ENCODE measurements at regions not wholly inside any gene's neighbourhood (a gene's known extent, or its start where the extent isn't known, plus 50 kb on each side); places are given as distances from the start of the nearest gene placed in this dataset.

GRCh38 chr18:64330161-64330560 is 181.3 kb upstream of the LINC00305 start:
- no peak for DNase-seq (ENCODE audit: low spot score)
- Mint-ChIP-seq H3K9me3 (ENCODE audit: low read depth) (no peaks in the 10 kb centered on the region), H3K4me3 (ENCODE audit: unreplicated experiment) (no peak overlapping the region), H3K36me3 (ENCODE audit: low read depth) (no peaks in the 10 kb centered on the region), H3K4me1 (ENCODE audit: low read depth) (no peaks in the 10 kb centered on the region), H3K27ac (ENCODE audit: unreplicated experiment) (no peak overlapping the region), H3K27me3 (ENCODE audit: low read depth) (peaks cover 3% of the 10 kb centered on the region)
- no peak for TF ChIP-seq CTCF (IDR thresholded peaks at IDR 0.05)

GRCh38 chr18:64322189-64322588 is 173.3 kb upstream of the LINC00305 start:
- no peak overlapping the region for H3K27ac Mint-ChIP-seq (ENCODE audit: unreplicated experiment)
- no peaks in the 10 kb centered on the region for H3K27me3 Mint-ChIP-seq (ENCODE audit: low read depth)
- TF ChIP-seq CTCF (IDR thresholded peaks at IDR 0.05), result no peak
- peaks cover 14% of the 10 kb centered on the region for H3K9me3 Mint-ChIP-seq (ENCODE audit: low read depth)
- no peak overlapping the region for H3K4me3 Mint-ChIP-seq (ENCODE audit: unreplicated experiment)
- H3K4me1 Mint-ChIP-seq (ENCODE audit: low read depth), result no peaks in the 10 kb centered on the region
- DNase-seq (ENCODE audit: low spot score), result no peak
- no peaks in the 10 kb centered on the region for H3K36me3 Mint-ChIP-seq (ENCODE audit: low read depth)

- no peaks in the 10 kb centered on the region for H3K36me3 Mint-ChIP-seq (ENCODE audit: low read depth)
- H3K4me3 Mint-ChIP-seq (ENCODE audit: unreplicated experiment), result no peak overlapping the region
- H3K27ac Mint-ChIP-seq (ENCODE audit: unreplicated experiment), result no peak overlapping the region
- TF ChIP-seq CTCF (IDR thresholded peaks at IDR 0.05), result no peak
- peaks cover 28% of the 10 kb centered on the region for H3K9me3 Mint-ChIP-seq (ENCODE audit: low read depth)
- H3K4me1 Mint-ChIP-seq (ENCODE audit: low read depth), result no peaks in the 10 kb centered on the region
- DNase-seq (ENCODE audit: low spot score), result no peak
- H3K27me3 Mint-ChIP-seq (ENCODE audit: low read depth), result no peaks in the 10 kb centered on the region
Observed at GRCh38 chr18:64318547-64318946, 169.7 kb upstream of the LINC00305 start.

GRCh38 chr18:64311859-64312258 is 163.0 kb upstream of the LINC00305 start:
- no peaks in the 10 kb centered on the region for H3K27me3 Mint-ChIP-seq (ENCODE audit: low read depth)
- H3K4me1 Mint-ChIP-seq (ENCODE audit: low read depth), result no peaks in the 10 kb centered on the region
- DNase-seq (ENCODE audit: low spot score), result no peak
- no peak overlapping the region for H3K4me3 Mint-ChIP-seq (ENCODE audit: unreplicated experiment)
- TF ChIP-seq CTCF (IDR thresholded peaks at IDR 0.05), result no peak
- H3K9me3 Mint-ChIP-seq (ENCODE audit: low read depth), result peaks cover 11% of the 10 kb centered on the region
- no peaks in the 10 kb centered on the region for H3K36me3 Mint-ChIP-seq (ENCODE audit: low read depth)
- H3K27ac Mint-ChIP-seq (ENCODE audit: unreplicated experiment), result no peak overlapping the region

GRCh38 chr18:64295839-64296238 is 147.0 kb upstream of the LINC00305 start:
- H3K9me3 Mint-ChIP-seq (ENCODE audit: low read depth), result no peaks in the 10 kb centered on the region
- H3K36me3 Mint-ChIP-seq (ENCODE audit: low read depth), result no peaks in the 10 kb centered on the region
- DNase-seq (ENCODE audit: low spot score), result no peak
- TF ChIP-seq CTCF (IDR thresholded peaks at IDR 0.05), result no peak
- no peaks in the 10 kb centered on the region for H3K4me1 Mint-ChIP-seq (ENCODE audit: low read depth)
- no peak overlapping the region for H3K27ac Mint-ChIP-seq (ENCODE audit: unreplicated experiment)
- H3K27me3 Mint-ChIP-seq (ENCODE audit: low read depth), result no peaks in the 10 kb centered on the region
- H3K4me3 Mint-ChIP-seq (ENCODE audit: unreplicated experiment), result no peak overlapping the region

Data from chondrocyte (in vitro differentiated cells).